K562 (cell line): ENCODE measurements at regions not wholly inside any gene's neighbourhood (a gene's known extent, or its start where the extent isn't known, plus 50 kb on each side); places are given as distances from the start of the nearest gene placed in this dataset.

Experiments used
- ATAC-seq: fragments of 200-7000 bp; cut with Tn5 transposase; 3 replicates; pipeline ENCODE4 v1.9.1; 2020; ENCODE audit warnings: moderate library complexity
- BruUV-seq: library from RNA; stranded (reverse); fragments of 400-500 nt; replicated peaks from 2 replicates; lab custom pipeline; 2021; lab: Mats Ljungman, UMichigan
- CTCF ChIA-PET: fragments of 300-600 bp; formaldehyde crosslinking; extraction: SDS; loops from one replicate; lab custom pipeline; 2021; ENCODE audit warnings: low intra/inter-chr PET ratio; lab: Yijun Ruan, JAX
- POLR2A ChIA-PET: fragments of 300-600, 350-650 bp; sonication (Branson Sonifier 250); formaldehyde crosslinking; extraction: SDS; loops from one replicate; lab custom pipeline; 2021; ENCODE audit warnings: antibody characterized with exemption, inconsistent platforms; lab: Yijun Ruan, JAX
- DNase-seq, 4 experiments: peaks; one replicate each; pipeline versions ENCODE4 v3.0.0 to v3.0.0-alpha.2; 2011 to 2018; ENCODE audit warnings: low spot score in 3 of 4, mixed read lengths in 3 of 4; ENCODE audit errors: extremely low read depth in 1 of 4
- FAIRE-seq: peaks from 2 replicates; lab custom pipeline; 2011; peaks lifted over from hg19 to GRCh38; lab: Jason Lieb, UNC
- H2AFZ ChIP-seq: 2 replicates; pipeline ENCODE4 v1.6.0; 2011; ENCODE audit warnings: low read depth, low read length, control low read depth, inconsistent platforms
- H3K27ac ChIP-seq: fragments of 200-600 bp; 3 replicates; pipeline ENCODE4 v1.8.0; 2011; ENCODE audit warnings: low read depth, mild to moderate bottlenecking, control low read depth, inconsistent platforms, low read length, moderate library complexity, mixed read lengths; ENCODE audit errors: extremely low read depth
- H3K27me3 ChIP-seq, 2 experiments: fragments of 300-600 bp in 1 of 2; 2 replicates in 1 of 2; 3 replicates in 1 of 2; pipeline versions ENCODE4 v1.6.0 to v1.8.0; 2011; ENCODE audit warnings: inconsistent platforms in 2 of 2, low read length in 2 of 2, mild to moderate bottlenecking in 1 of 2, mixed read lengths in 1 of 2, moderate library complexity in 1 of 2; ENCODE audit not compliant: control insufficient read depth in 2 of 2, insufficient read depth in 2 of 2
- H3K36me3 ChIP-seq: fragments of 300-600 bp; 3 replicates; pipeline ENCODE4 v1.8.0; 2011; ENCODE audit warnings: mild to moderate bottlenecking, low read length, inconsistent platforms; ENCODE audit not compliant: control insufficient read depth, insufficient read depth
- H3K4me1 ChIP-seq, 2 experiments: fragments of 200-600 bp in 1 of 2; replicated peaks in 1 of 2; 2 replicates in 1 of 2; 3 replicates in 1 of 2; pipeline versions ENCODE4 v1.5.1 to v1.8.0; 2011; ENCODE audit warnings: inconsistent platforms in 2 of 2, low read length in 2 of 2, mild to moderate bottlenecking in 1 of 2, mixed read lengths in 1 of 2, moderate library complexity in 1 of 2; ENCODE audit not compliant: control insufficient read depth in 2 of 2, insufficient read depth in 2 of 2
- H3K4me2 ChIP-seq: 2 replicates; pipeline ENCODE4 v1.6.1; 2011; ENCODE audit warnings: low read length, control low read depth, inconsistent platforms, mixed read lengths; ENCODE audit not compliant: insufficient read depth
- H3K4me3 ChIP-seq: fragments of 200-600 bp; sonication (generic), shearing (Covaris generic); 2 replicates; pipeline ENCODE4 v1.5.1; 2016; ENCODE audit warnings: control low read depth, inconsistent platforms
- H3K79me2 ChIP-seq: fragments of 200-600 bp; 3 replicates; pipeline ENCODE4 v1.8.0; 2011; ENCODE audit warnings: low read length, inconsistent platforms; ENCODE audit not compliant: control insufficient read depth, insufficient read depth
- H3K9ac ChIP-seq, 2 experiments: 2 replicates each; pipeline versions ENCODE4 v1.6.0 to v1.6.1; 2011; ENCODE audit warnings: low read depth in 2 of 2, low read length in 2 of 2, control low read depth in 1 of 2, inconsistent platforms in 1 of 2, mild to moderate bottlenecking in 1 of 2, mixed read lengths in 1 of 2; ENCODE audit not compliant: insufficient read depth in 1 of 2
- H3K9me1 ChIP-seq: one replicate; pipeline ENCODE4 v1.6.0; 2011; ENCODE audit warnings: inconsistent platforms, mild to moderate bottlenecking, low read length, moderate library complexity; ENCODE audit not compliant: control insufficient read depth, insufficient read depth
- H3K9me3 ChIP-seq: replicated peaks from 2 replicates; pipeline ENCODE4 v1.5.1; 2011; ENCODE audit warnings: low read depth, low read length, inconsistent platforms; ENCODE audit not compliant: control insufficient read depth, insufficient read depth
- H4K20me1 ChIP-seq: replicated peaks from 2 replicates; pipeline ENCODE4 v1.6.1; 2011; ENCODE audit warnings: low read length, inconsistent platforms, mixed read lengths; ENCODE audit not compliant: control insufficient read depth, insufficient read depth
- EP300 ChIP-seq: IDR thresholded peaks from 2 replicates; pipeline ENCODE4 v1.6.1; 2012; ENCODE audit warnings: low read length, improper control_type of control experiment
- HMG20A ChIP-seq: fragments of 450-650 bp; formaldehyde crosslinking; conservative IDR thresholded peaks from 2 replicates; pipeline ENCODE4 v1.4.0; 2020; ENCODE audit warnings: mild to moderate bottlenecking, mixed read lengths
- MTF1 ChIP-seq: fragments of 250-450 bp; sonication (Bioruptor Pico); IDR thresholded peaks from 2 replicates; pipeline ENCODE4 v1.9.0; 2021; ENCODE audit warnings: moderate library complexity, mild to moderate bottlenecking, inconsistent platforms, borderline replicate concordance
- OTX1 ChIP-seq: fragments of 450-650 bp; formaldehyde crosslinking; IDR thresholded peaks from 2 replicates; pipeline ENCODE4 v1.4.0; 2022; ENCODE audit warnings: mild to moderate bottlenecking
- ZNF121 ChIP-seq: sonication (generic); formaldehyde crosslinking; conservative IDR thresholded peaks from 2 replicates; pipeline ENCODE4 v1.8.0; 2022; ENCODE audit warnings: missing genetic modification reagents
- ZNF274 ChIP-seq: IDR thresholded peaks from 2 replicates; pipeline ENCODE4 v1.6.1; 2011; ENCODE audit warnings: low read depth, mild to moderate bottlenecking, low read length, moderate library complexity, borderline replicate concordance
- ZNF57 ChIP-seq: fragments of 450-650 bp; formaldehyde crosslinking; IDR thresholded peaks from 2 replicates; pipeline ENCODE4 v1.4.0; 2020; ENCODE audit warnings: mild to moderate bottlenecking, moderate library complexity
- WGBS: fragments of 100-300 bp; shearing (Covaris generic); methylation state at CpG from one replicate; pipeline ENCODE4 v1.1.6; 2016; ENCODE audit warnings: low coverage, mixed read lengths; ENCODE audit not compliant: insufficient coverage; ENCODE audit errors: missing lambda C conversion rate; 5-methylcytosine and 5-hydroxymethylcytosine counted together
- in situ Hi-C: fragments of 300-500 bp; cut with MboI; formaldehyde crosslinking; loops from 4 replicates; pipeline ENCODE4 v1.15.0; 2018; ENCODE audit warnings: inconsistent platforms, mixed read lengths
- intact Hi-C: fragments of 100-400 bp; cut with micrococcal nuclease; formaldehyde crosslinking; loops from 2 replicates; pipeline ENCODE4 v1.14.2; 2022
- TF ChIP-seq, protein P1 (sequence below), 3 experiments: fragments of 200-800 bp in 1 of 3; fragments of 250-450 bp in 1 of 3; fragments of 450-650 bp in 1 of 3; sonication (Bioruptor Pico) in 1 of 3; sonication (Bioruptor generic) in 1 of 3; formaldehyde crosslinking in 1 of 3; IDR thresholded peaks; 2 replicates each; pipeline versions ENCODE4 v1.6.1 to v1.8.0; 2016 to 2022; ENCODE audit warnings: mild to moderate bottlenecking in 2 of 3, missing genetic modification characterization in 2 of 3, missing compliant biosample characterization in 1 of 3, moderate library complexity in 1 of 3

DNA sequence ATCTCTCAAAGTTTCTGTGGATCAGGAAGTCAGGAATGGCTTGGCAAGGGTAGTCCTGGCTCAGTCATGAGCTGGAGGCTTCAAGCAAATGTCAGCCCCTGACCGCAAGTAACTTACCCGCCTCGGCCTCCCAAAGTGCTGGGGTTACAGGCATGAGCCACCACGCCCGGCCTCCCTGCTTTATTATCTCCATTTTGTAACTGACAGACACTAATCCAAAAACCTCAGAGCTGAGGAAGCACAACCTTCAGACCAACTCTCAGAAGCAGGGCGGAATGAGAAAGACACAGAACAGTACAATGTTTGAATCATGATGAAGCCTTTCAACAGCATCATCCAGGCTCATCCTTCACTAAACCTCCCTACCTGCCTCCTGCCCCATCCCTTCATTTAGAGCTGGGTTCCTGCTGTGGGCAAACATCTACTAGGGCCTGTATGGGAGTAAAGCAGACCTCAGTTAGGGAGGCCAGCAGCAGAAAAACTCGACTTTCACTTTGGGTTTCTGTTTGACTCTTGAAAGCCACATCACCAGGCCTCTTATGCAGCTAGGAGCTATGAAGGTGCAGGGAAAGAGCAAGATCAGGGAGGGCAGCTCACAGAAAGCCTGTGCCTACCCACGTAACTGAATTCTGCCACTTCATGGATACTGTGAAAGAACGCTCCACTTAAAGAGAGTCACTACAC, 84.4 kb upstream of the RAB4A start:
- CTCF ChIA-PET: no interaction called here
- no peaks in the 10 kb centered on the region for H3K36me3 ChIP-seq
- in situ Hi-C loops: no loop called here
- TF ChIP-seq ZNF121 (CRISPR knock-in tag) (no peak), OTX1 (CRISPR knock-in tag) (no peak), MTF1 (CRISPR knock-in tag) (no peak)
- TF ChIP-seq, all 486 proteins: peak for 0
- ATAC-seq (no peak), DNase-seq (no peak), FAIRE-seq (no peak)
- Histone ChIP-seq H2AFZ (no peak overlapping the region), H3K9me1 (no peaks in the 10 kb centered on the region), H3K79me2 (no peaks in the 10 kb centered on the region), H3K4me2 (no peak overlapping the region), H4K20me1 (no peaks in the 10 kb centered on the region), H3K4me3 (no peak overlapping the region), H3K9ac (no peak overlapping the region), H3K27me3 (peaks cover 24 to 35% of the 10 kb centered on the region in 2 experiments), H3K4me1 (no peaks in the 10 kb centered on the region), H3K27ac (no peak overlapping the region), H3K9me3 (no peaks in the 10 kb centered on the region)
- WGBS: 4% methylated on average over 9 of the region's 9 CpGs
- POLR2A ChIA-PET: interaction anchor here (0.8 to 1.0 kb wide), 2 partner anchors 16 to 40 kb away, joined by 3 to 4 read pairs; no protein-coding TSS in a partner anchor
- no TSS peak for BruUV-seq
- intact Hi-C loops: no loop called here

DNA sequence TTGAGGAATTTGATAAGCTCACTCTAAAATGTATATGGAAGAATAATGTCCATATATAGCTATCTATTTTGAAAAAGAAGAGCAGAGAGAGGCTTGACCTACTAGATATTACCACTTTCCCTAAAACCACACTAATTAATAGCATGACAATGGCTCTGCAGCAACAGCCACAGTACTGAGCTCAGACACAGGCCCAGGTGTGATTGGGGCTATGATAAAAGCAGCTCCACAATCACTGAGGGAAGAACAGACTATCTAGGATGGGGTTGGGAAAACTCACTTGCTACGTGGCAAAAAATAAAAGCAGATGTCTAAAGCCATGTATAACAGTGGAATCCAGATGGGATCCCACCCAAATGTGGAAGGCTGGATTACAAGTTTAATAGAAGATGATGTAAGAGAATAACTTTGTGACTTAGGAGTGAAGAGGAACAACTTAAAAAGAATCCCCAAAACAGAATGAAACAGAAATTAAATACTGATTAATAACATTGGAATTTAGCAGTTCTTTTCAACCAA, 80.8 kb upstream of the RAB4A start:
- no TSS peak for BruUV-seq
- TF ChIP-seq HMG20A (CRISPR knock-in tag) (no peak), EP300 (no peak), ZNF57 (CRISPR knock-in tag) (no peak), ZNF274 (no peak)
- TF ChIP-seq, protein P1, sequence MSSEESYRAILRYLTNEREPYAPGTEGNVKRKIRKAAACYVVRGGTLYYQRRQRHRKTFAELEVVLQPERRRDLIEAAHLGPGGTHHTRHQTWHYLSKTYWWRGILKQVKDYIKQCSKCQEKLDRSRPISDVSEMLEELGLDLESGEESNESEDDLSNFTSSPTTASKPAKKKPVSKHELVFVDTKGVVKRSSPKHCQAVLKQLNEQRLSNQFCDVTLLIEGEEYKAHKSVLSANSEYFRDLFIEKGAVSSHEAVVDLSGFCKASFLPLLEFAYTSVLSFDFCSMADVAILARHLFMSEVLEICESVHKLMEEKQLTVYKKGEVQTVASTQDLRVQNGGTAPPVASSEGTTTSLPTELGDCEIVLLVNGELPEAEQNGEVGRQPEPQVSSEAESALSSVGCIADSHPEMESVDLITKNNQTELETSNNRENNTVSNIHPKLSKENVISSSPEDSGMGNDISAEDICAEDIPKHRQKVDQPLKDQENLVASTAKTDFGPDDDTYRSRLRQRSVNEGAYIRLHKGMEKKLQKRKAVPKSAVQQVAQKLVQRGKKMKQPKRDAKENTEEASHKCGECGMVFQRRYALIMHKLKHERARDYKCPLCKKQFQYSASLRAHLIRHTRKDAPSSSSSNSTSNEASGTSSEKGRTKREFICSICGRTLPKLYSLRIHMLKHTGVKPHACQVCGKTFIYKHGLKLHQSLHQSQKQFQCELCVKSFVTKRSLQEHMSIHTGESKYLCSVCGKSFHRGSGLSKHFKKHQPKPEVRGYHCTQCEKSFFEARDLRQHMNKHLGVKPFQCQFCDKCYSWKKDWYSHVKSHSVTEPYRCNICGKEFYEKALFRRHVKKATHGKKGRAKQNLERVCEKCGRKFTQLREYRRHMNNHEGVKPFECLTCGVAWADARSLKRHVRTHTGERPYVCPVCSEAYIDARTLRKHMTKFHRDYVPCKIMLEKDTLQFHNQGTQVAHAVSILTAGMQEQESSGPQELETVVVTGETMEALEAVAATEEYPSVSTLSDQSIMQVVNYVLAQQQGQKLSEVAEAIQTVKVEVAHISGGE (CRISPR knock-in tag; IDR thresholded peaks at IDR 0.05): no peak
- Histone ChIP-seq H4K20me1 (no peaks in the 10 kb centered on the region), H3K36me3 (no peaks in the 10 kb centered on the region), H3K9me1 (no peaks in the 10 kb centered on the region), H3K4me2 (no peak overlapping the region), H3K79me2 (no peaks in the 10 kb centered on the region), H3K4me1 (no peaks in the 10 kb centered on the region), H3K27me3 (peaks cover 17 to 20% of the 10 kb centered on the region in 2 experiments), H3K4me3 (no peak overlapping the region), H3K9ac (no peak overlapping the region), H2AFZ (no peak overlapping the region), H3K27ac (no peak overlapping the region), H3K9me3 (no peaks in the 10 kb centered on the region)
- FAIRE-seq (no peak), DNase-seq (no peak), ATAC-seq (no peak)
- 5% methylated on average over 1 of the region's 1 CpG for WGBS
- ChIA-PET CTCF (no interaction called here), POLR2A (interaction anchor here (0.6 to 0.7 kb wide), 2 partner anchors 122 to 221 kb away, joined by 3 to 5 read pairs; no protein-coding TSS in a partner anchor)
- in situ Hi-C loops: no loop called here
- intact Hi-C loops: no loop called here
